T-helper 2 cell treated with Interferon-gamma antibody and Interleukin-4, amounts not matched to agents 5 μg/mL and 100 μg/mL, for 36 hours (primary cell): ENCODE measurements at regions not wholly inside any gene's neighbourhood (a gene's known extent, or its start where the extent isn't known, plus 50 kb on each side); places are given as distances from the start of the nearest gene placed in this dataset.
"Not testable (repeated sequence)": the region's sequence is repeated elsewhere in the genome, so short reads cannot be mapped to it uniquely, and the experiment has no call there.

Source experiments
- DNase-seq: peaks from one replicate; pipeline ENCODE4 v3.0.0; 2021; ENCODE audit warnings: low spot score
- H3K27ac Mint-ChIP-seq: one replicate; pipeline ENCODE4 v1.8.0; 2021; ENCODE audit warnings: mild to moderate bottlenecking, mixed read lengths
- H3K27me3 Mint-ChIP-seq: one replicate; pipeline ENCODE4 v1.8.0; 2021; ENCODE audit warnings: low read depth, mixed read lengths
- H3K36me3 Mint-ChIP-seq: one replicate; pipeline ENCODE4 v1.8.0; 2021; ENCODE audit warnings: low read depth, mixed read lengths
- H3K4me1 Mint-ChIP-seq: one replicate; pipeline ENCODE4 v1.8.0; 2021; ENCODE audit warnings: low read depth, mixed read lengths
- H3K4me3 Mint-ChIP-seq: one replicate; pipeline ENCODE4 v1.8.0; 2022; ENCODE audit warnings: mild to moderate bottlenecking, moderate library complexity, mixed read lengths
- H3K9me3 Mint-ChIP-seq: one replicate; pipeline ENCODE4 v1.8.0; 2021; ENCODE audit warnings: mixed read lengths

DNA sequence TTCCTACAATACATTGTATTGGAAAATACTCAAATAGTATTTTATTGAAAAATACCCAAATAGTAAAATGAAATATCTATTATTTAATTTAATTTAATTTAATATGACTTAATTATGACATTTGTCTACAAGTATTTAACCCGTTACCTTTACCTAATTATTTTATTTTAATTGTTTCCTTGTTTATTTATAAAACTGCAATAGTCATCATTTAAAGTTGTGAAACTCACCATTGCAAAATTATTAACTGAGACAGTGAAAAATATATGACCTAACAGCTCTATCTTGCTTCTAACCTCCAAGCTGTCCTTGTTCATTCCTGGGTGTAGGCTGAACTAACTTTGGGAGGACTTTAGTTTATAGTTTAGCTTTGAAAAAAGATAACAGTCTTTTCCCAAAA lies 300.6 kb upstream of the POGK start:
- Mint-ChIP-seq H3K27ac (no peak overlapping the region), H3K36me3 (no peaks in the 10 kb centered on the region), H3K4me1 (no peaks in the 10 kb centered on the region), H3K4me3 (no peak overlapping the region), H3K27me3 (no peaks in the 10 kb centered on the region), H3K9me3 (no peaks in the 10 kb centered on the region)
- DNase-seq: no peak

DNA sequence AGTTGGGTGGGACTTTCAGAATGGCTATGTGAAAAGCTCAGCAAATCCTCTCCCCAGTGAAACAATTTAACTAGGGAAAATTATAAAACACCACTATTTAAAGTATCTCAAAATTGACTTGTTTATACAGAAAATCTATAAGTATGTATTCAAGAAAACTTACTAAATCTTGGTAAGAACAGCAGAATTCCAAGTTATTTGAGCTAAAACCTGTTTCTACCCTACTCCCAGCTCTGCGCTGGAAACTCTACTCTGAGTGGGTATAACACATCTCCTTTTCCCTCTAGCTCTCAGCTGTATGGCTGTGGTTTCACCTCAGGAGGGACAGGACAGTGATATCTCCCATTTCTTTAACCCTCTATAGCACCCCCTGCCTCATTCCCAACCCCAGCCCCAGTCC lies 295.2 kb upstream of the POGK start:
- H3K36me3 Mint-ChIP-seq: no peaks in the 10 kb centered on the region
- DNase-seq: no peak
- H3K4me1 Mint-ChIP-seq: no peaks in the 10 kb centered on the region
- no peak overlapping the region for H3K4me3 Mint-ChIP-seq
- H3K9me3 Mint-ChIP-seq: no peaks in the 10 kb centered on the region
- H3K27me3 Mint-ChIP-seq: no peaks in the 10 kb centered on the region
- no peak overlapping the region for H3K27ac Mint-ChIP-seq

DNA sequence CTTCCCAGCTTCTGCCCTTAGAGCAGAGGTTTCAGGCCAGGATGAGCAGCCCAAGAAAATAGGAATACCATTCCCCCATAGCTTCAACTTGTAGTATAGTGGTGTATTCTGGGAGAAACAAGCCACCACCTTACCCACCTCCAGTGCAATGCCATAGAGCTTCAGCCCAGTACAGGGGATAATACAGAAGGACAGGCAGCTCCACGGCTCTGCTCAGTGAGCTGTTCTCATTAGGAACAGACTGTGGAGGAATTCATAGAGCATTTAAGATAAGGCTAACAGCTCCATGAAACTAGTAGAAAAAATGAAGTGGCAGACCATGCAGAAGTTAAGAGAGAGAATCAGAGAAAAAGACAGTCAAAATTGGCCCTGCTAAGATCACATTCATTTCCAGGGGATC lies 294.7 kb upstream of the POGK start:
- H3K9me3 Mint-ChIP-seq: peaks cover 5% of the 10 kb centered on the region
- no peaks in the 10 kb centered on the region for H3K36me3 Mint-ChIP-seq
- no peak for DNase-seq
- H3K27ac Mint-ChIP-seq: no peak overlapping the region
- no peaks in the 10 kb centered on the region for H3K27me3 Mint-ChIP-seq
- H3K4me3 Mint-ChIP-seq: no peak overlapping the region
- H3K4me1 Mint-ChIP-seq: no peaks in the 10 kb centered on the region

DNA sequence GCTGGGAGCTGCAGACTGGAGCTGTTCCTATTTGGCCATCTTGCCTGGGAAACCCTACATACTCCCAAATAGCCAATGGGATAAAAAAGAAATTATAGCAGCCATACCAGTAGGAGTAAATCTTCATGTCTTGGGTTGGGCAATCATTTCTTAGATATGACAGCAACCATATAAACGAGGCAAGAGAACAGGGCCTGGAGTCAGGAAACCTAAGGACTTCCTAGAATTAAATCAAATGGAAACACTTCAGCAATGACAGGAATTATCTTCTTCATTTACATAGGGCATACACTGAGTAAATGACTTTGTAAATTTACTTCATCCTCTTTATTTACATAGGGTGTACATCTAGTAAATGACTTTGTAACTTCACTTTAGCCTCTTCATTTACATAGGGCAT lies 286.6 kb upstream of the POGK start:
- H3K4me1 Mint-ChIP-seq: no peaks in the 10 kb centered on the region
- peaks cover 5% of the 10 kb centered on the region for H3K9me3 Mint-ChIP-seq
- no peak overlapping the region for H3K4me3 Mint-ChIP-seq
- H3K36me3 Mint-ChIP-seq: no peaks in the 10 kb centered on the region
- no peak overlapping the region for H3K27ac Mint-ChIP-seq
- no peak for DNase-seq
- H3K27me3 Mint-ChIP-seq: no peaks in the 10 kb centered on the region

DNA sequence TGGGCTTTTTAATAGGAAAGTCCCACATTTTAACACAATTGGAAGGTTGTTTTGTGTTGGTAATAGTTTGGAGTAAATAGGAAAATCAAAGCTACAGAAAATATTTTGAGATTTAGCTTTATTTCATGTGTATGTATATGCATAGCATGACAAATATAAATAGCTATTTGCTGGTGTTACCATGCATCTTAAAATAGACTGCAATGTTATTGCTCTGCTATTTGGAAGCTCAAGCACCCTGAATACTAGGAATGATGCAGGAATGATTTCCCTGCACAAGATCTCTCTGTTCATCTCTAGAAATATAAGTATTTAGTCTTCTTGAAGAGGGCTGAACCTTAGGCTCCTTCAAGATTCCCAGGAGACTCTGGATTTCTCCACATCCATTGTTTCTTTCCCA lies 268.3 kb upstream of the POGK start:
- H3K4me1 Mint-ChIP-seq: no peaks in the 10 kb centered on the region
- no peaks in the 10 kb centered on the region for H3K36me3 Mint-ChIP-seq
- no peak for DNase-seq
- no peaks in the 10 kb centered on the region for H3K9me3 Mint-ChIP-seq
- no peak overlapping the region for H3K27ac Mint-ChIP-seq
- no peaks in the 10 kb centered on the region for H3K27me3 Mint-ChIP-seq
- no peak overlapping the region for H3K4me3 Mint-ChIP-seq

DNA sequence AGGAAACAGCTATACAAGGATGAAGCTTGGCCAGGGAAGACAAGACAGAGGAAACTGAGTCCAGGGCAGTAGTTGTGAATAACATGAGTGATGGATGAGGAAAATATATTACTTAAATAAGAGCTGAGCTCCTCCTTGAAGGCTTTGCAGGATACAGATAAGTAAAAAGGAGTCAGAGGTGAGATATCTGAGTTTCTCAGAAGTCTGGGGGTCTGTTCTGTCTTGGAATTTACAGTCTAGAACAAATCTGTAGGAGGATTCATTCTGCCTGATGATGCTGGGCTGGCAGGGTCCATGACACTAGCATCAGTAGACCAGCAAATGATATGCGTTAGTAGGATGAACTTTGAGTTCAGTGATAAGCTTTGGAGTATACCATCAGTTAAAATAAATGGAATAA lies 266.1 kb upstream of the POGK start:
- Mint-ChIP-seq H3K36me3 (no peaks in the 10 kb centered on the region), H3K9me3 (no peaks in the 10 kb centered on the region), H3K27me3 (no peaks in the 10 kb centered on the region), H3K27ac (no peak overlapping the region), H3K4me1 (no peaks in the 10 kb centered on the region), H3K4me3 (no peak overlapping the region)
- DNase-seq: no peak

DNA sequence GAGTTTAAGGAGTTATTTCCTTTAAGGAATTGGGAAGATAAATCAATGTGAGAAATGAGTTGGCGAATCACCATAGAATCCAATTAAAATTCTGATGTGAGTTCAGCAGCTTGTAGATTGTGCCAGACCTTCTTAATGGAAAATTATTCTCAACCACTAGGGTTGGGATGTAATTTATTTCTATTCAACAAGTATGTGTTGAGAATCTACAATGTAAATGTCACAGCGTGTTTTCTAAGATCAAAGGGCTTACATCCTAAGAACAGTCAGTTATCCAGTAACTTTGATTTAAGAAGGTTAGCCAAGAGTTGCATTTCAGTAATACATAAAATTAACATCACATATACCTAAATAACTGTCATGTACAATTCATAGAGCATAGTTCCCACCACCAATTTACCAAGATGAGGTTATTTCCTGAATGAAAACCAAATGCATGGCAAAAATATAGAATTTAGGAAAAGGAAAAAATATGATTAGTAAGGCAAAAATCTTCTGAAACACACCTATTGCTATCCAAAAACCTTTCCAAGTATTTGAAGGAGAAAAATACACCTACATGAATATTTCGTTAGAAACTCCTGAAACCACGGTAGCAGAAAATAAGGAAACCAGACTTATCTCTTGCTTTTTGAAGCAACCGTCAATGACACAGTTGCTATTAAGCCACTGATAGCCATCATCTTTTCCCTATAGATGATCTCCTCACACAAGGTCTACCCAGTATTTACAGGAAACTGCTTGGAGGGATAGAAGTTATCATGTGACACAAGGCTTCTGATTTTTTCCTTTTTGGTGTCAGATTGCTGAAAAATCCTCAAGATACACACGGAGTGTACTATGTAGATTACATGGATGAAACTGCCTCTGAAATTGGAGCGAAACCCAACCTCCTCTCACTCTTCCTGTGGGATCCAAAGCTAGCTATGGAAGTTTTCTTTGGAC lies 259.4 kb upstream of the POGK start:
- H3K9me3 Mint-ChIP-seq: no peaks in the 10 kb centered on the region
- no peaks in the 10 kb centered on the region for H3K36me3 Mint-ChIP-seq
- H3K27me3 Mint-ChIP-seq: peaks cover 3% of the 10 kb centered on the region
- no peak overlapping the region for H3K27ac Mint-ChIP-seq
- no peaks in the 10 kb centered on the region for H3K4me1 Mint-ChIP-seq
- H3K4me3 Mint-ChIP-seq: no peak overlapping the region
- no peak for DNase-seq

DNA sequence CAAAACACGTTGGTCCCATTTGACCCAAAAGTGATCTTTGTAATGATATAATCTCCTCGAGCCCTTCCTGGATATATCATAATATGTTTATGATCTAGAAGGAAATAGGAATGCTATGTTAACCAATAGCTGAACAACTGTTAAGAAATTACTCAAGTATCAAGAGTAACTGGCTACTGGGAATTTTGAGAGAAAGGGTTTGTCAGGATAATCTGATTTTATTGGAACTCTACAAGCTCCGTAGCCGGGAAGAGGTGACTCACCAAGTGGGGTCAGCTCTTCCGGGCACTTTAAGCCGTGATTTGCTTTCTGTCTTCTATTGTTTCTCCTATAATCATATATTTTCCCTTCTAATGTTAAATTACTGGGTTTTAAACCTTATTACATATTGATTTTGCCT lies 250.5 kb upstream of the POGK start:
- no peaks in the 10 kb centered on the region for H3K9me3 Mint-ChIP-seq

DNA sequence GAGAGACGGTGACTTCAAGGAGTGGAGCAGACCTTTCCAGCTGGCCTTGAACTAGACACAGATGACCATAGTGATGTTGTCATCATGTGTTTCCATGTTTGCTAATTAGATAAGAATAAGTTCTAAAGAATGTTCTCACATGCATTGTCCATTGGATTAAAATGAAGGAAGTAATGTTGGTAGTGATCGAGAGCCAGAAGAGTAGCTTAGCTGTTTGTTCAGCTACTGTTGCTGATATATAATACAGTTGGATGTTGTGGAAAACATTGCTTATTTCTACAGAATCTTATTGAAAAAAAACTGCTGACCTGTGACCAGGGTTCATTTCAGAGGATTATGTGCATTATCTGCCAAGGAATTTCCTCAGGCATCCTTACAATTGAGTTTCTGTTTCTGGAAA lies 249.1 kb upstream of the POGK start:
- no peaks in the 10 kb centered on the region for H3K9me3 Mint-ChIP-seq
- H3K36me3 Mint-ChIP-seq: no peaks in the 10 kb centered on the region
- no peak overlapping the region for H3K27ac Mint-ChIP-seq
- no peak overlapping the region for H3K4me3 Mint-ChIP-seq
- DNase-seq: no peak
- H3K27me3 Mint-ChIP-seq: no peaks in the 10 kb centered on the region
- H3K4me1 Mint-ChIP-seq: no peaks in the 10 kb centered on the region

More for the DNA sequence above, 250.5 kb upstream of the POGK start:
- DNase-seq: no peak
- Mint-ChIP-seq H3K4me1 (no peaks in the 10 kb centered on the region), H3K27me3 (no peaks in the 10 kb centered on the region), H3K4me3 (no peak overlapping the region), H3K27ac (no peak overlapping the region), H3K36me3 (no peaks in the 10 kb centered on the region)

DNA sequence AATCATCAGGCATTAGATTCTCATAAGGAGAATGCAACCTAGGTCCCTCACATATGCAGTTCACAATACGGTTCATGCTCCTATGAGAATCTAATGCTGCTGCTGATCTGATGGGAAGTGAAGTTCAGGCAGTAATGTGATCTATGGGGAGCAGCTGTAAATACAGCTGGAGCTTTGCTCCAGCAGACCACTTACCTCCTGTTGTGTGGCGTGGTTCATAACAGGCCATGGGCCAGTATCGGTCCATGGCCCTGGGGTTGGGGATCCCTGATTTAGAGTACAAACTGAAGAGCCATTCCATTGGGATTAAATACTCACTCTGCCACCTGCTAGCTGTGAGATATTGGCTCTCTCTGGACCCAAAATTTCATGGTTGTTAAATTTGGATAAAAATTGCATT lies 244.6 kb upstream of the POGK start:
- H3K4me1 Mint-ChIP-seq: no peaks in the 10 kb centered on the region
- DNase-seq: no peak
- no peak overlapping the region for H3K4me3 Mint-ChIP-seq
- no peaks in the 10 kb centered on the region for H3K27me3 Mint-ChIP-seq
- H3K27ac Mint-ChIP-seq: no peak overlapping the region
- H3K9me3 Mint-ChIP-seq: no peaks in the 10 kb centered on the region
- H3K36me3 Mint-ChIP-seq: no peaks in the 10 kb centered on the region

DNA sequence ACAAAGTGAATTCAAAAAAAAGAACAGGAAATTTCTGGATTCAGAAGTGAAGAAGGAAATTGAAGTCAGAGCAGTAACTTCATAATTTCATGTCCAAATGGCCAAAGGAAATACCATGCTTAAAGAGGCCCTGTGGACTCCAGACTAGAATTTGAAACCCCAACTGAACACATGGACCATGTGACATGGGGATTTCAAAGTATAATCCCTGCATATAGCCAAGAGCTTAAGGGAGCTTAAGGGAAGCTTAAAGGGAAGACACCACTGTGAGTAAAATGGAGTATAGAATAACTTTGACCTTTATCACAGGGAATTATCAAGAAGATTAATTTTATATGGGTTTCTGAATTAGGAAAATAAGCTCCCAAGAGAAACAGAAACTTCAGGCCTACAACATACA lies 241.8 kb upstream of the POGK start:
- no peak overlapping the region for H3K4me3 Mint-ChIP-seq
- H3K36me3 Mint-ChIP-seq: no peaks in the 10 kb centered on the region
- no peak for DNase-seq
- no peaks in the 10 kb centered on the region for H3K9me3 Mint-ChIP-seq
- no peak overlapping the region for H3K27ac Mint-ChIP-seq
- H3K27me3 Mint-ChIP-seq: no peaks in the 10 kb centered on the region
- H3K4me1 Mint-ChIP-seq: no peaks in the 10 kb centered on the region

DNA sequence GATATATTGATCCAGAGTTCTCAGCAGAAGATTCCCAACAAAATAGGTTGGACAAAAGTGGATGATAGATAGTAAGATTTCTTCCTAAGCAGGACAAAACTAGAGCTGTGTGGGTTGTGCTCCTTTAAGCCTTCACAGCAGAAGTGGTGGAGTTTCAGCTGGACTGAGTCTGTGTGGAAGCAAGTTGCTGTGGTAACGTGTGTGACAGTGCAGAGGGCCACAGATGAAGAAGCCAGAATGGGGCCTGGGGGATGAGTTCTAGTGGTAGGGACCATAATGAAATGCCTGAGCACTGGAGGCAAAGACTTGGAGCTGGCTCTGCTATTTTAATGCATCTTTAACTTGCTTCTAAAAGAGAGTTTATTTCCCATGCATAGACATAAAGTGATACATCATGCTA lies 238.7 kb upstream of the POGK start:
- Mint-ChIP-seq H3K4me1 (no peaks in the 10 kb centered on the region), H3K9me3 (no peaks in the 10 kb centered on the region)

DNA sequence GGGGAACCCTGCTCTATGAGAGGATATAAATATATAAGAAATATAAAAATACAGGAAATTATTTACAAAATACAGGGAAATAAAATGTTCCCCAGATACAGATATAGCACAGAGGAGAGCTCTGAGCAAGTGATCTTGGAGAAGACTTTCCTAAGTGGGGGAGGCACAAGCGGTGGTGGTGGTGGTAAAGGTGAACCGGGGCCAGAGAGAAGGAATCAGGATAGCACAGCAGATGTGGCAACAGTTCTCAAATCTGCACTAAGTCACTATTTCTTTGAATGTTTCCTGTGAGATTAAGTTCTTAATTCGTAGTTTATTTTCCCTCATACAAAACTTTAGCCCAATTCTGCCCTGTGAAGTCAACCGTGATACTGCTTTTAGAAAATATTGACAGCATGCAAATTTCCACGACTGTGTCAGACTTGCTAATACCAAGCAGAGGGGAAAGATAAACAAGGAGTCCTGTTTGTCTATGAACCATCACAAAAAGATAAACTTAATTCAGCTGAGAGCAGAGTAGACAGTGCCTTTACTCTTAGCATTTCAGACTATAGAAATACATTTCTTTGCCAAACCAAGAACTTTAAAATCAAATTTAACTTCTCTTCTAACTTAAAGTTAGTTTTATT lies 237.5 kb upstream of the POGK start:
- Mint-ChIP-seq H3K4me3 (no peak overlapping the region), H3K27ac (no peak overlapping the region), H3K27me3 (no peaks in the 10 kb centered on the region), H3K4me1 (no peaks in the 10 kb centered on the region), H3K36me3 (no peaks in the 10 kb centered on the region), H3K9me3 (no peaks in the 10 kb centered on the region)
- DNase-seq: no peak

More for the DNA sequence above, 238.7 kb upstream of the POGK start:
- Mint-ChIP-seq H3K27me3 (no peaks in the 10 kb centered on the region), H3K36me3 (no peaks in the 10 kb centered on the region), H3K27ac (no peak overlapping the region), H3K4me3 (no peak overlapping the region)
- DNase-seq: no peak

DNA sequence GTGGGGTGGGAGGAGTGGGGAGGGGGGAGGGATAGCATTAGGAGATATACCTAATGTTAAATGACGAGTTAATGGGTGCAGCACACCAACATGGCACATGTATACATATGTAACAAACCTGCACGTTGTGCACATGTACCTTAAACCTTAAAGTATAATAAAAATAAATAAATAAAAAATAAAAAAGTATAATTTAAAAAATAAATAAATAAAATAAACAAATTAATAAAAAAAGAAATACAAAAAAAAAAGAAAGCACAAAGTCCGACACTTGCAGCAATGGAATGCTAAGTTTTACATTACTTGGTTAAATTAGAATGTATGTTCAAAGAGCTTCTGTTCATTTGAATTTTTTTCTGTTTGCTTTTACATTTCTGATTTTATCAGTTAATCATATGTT lies 236.5 kb upstream of the POGK start:
- H3K9me3 Mint-ChIP-seq, H3K4me1 Mint-ChIP-seq, H3K36me3 Mint-ChIP-seq, H3K27ac Mint-ChIP-seq, H3K4me3 Mint-ChIP-seq, DNase-seq, H3K27me3 Mint-ChIP-seq: not testable (repeated sequence)

DNA sequence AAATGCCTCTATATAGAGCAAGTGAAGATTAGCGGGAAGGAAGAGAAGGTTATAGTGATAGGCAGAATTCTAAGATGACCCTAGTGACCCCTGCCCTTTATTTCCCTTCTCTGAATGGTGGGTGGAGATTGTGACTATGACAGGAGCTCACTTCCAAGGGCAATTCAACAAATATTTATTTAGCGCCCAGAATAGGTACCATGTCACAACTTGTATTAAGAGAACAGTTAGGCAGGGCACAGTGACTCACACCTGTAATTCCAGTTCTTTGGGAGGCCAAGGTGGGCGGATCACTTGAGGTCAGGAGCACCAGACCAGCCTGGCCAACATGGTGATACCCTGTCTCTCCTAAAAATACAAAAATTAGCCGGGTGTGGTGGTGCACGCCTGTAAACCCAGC lies 236.0 kb upstream of the POGK start:
- H3K27me3 Mint-ChIP-seq: no peaks in the 10 kb centered on the region
- DNase-seq: no peak
- no peaks in the 10 kb centered on the region for H3K9me3 Mint-ChIP-seq
- H3K36me3 Mint-ChIP-seq: no peaks in the 10 kb centered on the region
- no peaks in the 10 kb centered on the region for H3K4me1 Mint-ChIP-seq
- no peak overlapping the region for H3K4me3 Mint-ChIP-seq
- no peak overlapping the region for H3K27ac Mint-ChIP-seq
